ENCODE measurements at regions not wholly inside any gene's neighbourhood (a gene's known extent, or its start where the extent isn't known, plus 50 kb on each side); places are given as distances from the start of the nearest gene placed in this dataset.
"Not testable (repeated sequence)": the region's sequence is repeated elsewhere in the genome, so short reads cannot be mapped to it uniquely, and the experiment has no call there.

GRCh38 chr12:71312768-71313403 is 126.7 kb upstream of the LGR5 start:
- Histone ChIP-seq H3K4me1 (ENCODE audit: control insufficient read depth in 5 of 5, insufficient read depth in 5 of 5, low read length in 5 of 5) (peaks cover 0 to 7% (median 0%) of the 10 kb centered on the region in 5 donors), H3K9me3 (ENCODE audit: control insufficient read depth in 4 of 4, insufficient read depth in 3 of 4, low read length in 3 of 4) (no peaks in the 10 kb centered on the region), H3K27ac (ENCODE audit: low read depth in 1 of 2, low read length in 1 of 2) (no peak overlapping the region), H3K27me3 (ENCODE audit: control insufficient read depth in 3 of 3, insufficient read depth in 3 of 3, low read length in 2 of 3) (no peaks in the 10 kb centered on the region), H3K4me3 (no peak overlapping the region), H3K9ac (ENCODE audit: insufficient read depth in 1 of 2, low read length in 2 of 2) (no peak overlapping the region), H3K36me3 (ENCODE audit: control insufficient read depth in 4 of 4, insufficient read depth in 4 of 4, low read length in 4 of 4) (no peaks in the 10 kb centered on the region)
- 63 to 79% methylated on average over 3 of the region's 3 CpGs for WGBS, 2 donors
- TF ChIP-seq, protein P1, sequence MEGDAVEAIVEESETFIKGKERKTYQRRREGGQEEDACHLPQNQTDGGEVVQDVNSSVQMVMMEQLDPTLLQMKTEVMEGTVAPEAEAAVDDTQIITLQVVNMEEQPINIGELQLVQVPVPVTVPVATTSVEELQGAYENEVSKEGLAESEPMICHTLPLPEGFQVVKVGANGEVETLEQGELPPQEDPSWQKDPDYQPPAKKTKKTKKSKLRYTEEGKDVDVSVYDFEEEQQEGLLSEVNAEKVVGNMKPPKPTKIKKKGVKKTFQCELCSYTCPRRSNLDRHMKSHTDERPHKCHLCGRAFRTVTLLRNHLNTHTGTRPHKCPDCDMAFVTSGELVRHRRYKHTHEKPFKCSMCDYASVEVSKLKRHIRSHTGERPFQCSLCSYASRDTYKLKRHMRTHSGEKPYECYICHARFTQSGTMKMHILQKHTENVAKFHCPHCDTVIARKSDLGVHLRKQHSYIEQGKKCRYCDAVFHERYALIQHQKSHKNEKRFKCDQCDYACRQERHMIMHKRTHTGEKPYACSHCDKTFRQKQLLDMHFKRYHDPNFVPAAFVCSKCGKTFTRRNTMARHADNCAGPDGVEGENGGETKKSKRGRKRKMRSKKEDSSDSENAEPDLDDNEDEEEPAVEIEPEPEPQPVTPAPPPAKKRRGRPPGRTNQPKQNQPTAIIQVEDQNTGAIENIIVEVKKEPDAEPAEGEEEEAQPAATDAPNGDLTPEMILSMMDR (IDR thresholded peaks at IDR 0.05; ENCODE audit: control extremely low read depth, extremely low read depth), result no peak
- no peak for ATAC-seq (ENCODE audit: insufficient read depth, low FRiP score)
- DNase-seq, result no peak

GRCh38 chr12:71311611-71312010 is 128.0 kb upstream of the LGR5 start:
- H3K27me3 ChIP-seq (ENCODE audit: control insufficient read depth in 3 of 3, insufficient read depth in 3 of 3, low read length in 2 of 3); H3K36me3 ChIP-seq (ENCODE audit: control insufficient read depth in 4 of 4, insufficient read depth in 4 of 4, low read length in 4 of 4); H3K27ac ChIP-seq (ENCODE audit: low read depth in 1 of 2, low read length in 1 of 2); DNase-seq; H3K9me3 ChIP-seq (ENCODE audit: control insufficient read depth in 4 of 4, insufficient read depth in 3 of 4, low read length in 3 of 4); H3K9ac ChIP-seq (ENCODE audit: insufficient read depth in 1 of 2, low read length in 2 of 2); H3K4me3 ChIP-seq; ATAC-seq (ENCODE audit: insufficient read depth, low FRiP score): not testable (repeated sequence)
- peaks cover 0 to 11% (median 0%) of the 10 kb centered on the region in 5 donors for H3K4me1 ChIP-seq (ENCODE audit: control insufficient read depth in 5 of 5, insufficient read depth in 5 of 5, low read length in 5 of 5)
- WGBS, 2 donors, result 83 to 91% methylated on average over 4 of the region's 4 CpGs

- H3K9me3 ChIP-seq (ENCODE audit: control insufficient read depth in 4 of 4, insufficient read depth in 3 of 4, low read length in 3 of 4), result no peaks in the 10 kb centered on the region
- 85 to 90% methylated on average over 1 of the region's 1 CpG for WGBS, 2 donors
- no peak overlapping the region for H3K4me3 ChIP-seq
- DNase-seq (no peak), ATAC-seq (ENCODE audit: insufficient read depth, low FRiP score) (no peak)
- no peak overlapping the region for H3K9ac ChIP-seq (ENCODE audit: insufficient read depth in 1 of 2, low read length in 2 of 2)
- H3K4me1 ChIP-seq (ENCODE audit: control insufficient read depth in 5 of 5, insufficient read depth in 5 of 5, low read length in 5 of 5), result peaks cover 0 to 6% (median 0%) of the 10 kb centered on the region in 5 donors
- no peaks in the 10 kb centered on the region for H3K27me3 ChIP-seq (ENCODE audit: control insufficient read depth in 3 of 3, insufficient read depth in 3 of 3, low read length in 2 of 3)
- H3K27ac ChIP-seq (ENCODE audit: low read depth in 1 of 2, low read length in 1 of 2), result no peak overlapping the region
- no peaks in the 10 kb centered on the region for H3K36me3 ChIP-seq (ENCODE audit: control insufficient read depth in 4 of 4, insufficient read depth in 4 of 4, low read length in 4 of 4)
- TF ChIP-seq, protein P1 (IDR thresholded peaks at IDR 0.05; ENCODE audit: control extremely low read depth, extremely low read depth), result no peak
These were observed 132.8 kb upstream of the LGR5 start for GRCh38 chr12:71306808-71307207.

DNA sequence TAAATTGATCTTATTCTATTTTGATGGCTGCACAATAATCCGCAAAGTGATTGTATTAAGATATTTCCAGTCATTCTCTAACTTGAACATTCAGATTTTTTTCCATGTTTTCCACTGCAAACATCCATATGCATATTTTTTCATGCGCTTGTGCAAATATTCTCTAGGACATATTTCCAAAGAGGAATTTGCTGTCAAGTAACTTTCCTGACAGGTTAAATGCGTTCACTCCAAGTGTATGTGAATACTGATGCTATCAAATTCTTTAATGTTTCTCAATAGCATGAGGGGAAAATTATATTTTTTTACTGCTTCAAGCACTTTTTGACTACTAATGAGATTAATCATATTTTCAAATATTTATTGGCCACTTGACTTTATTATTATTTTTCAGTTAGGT is 135.3 kb upstream of the LGR5 start:
- TF ChIP-seq, protein P1 (IDR thresholded peaks at IDR 0.05; ENCODE audit: control extremely low read depth, extremely low read depth), result no peak
- ATAC-seq (ENCODE audit: insufficient read depth, low FRiP score) (no peak), DNase-seq (no peak)
- no peaks in the 10 kb centered on the region for H3K9me3 ChIP-seq (ENCODE audit: control insufficient read depth in 4 of 4, insufficient read depth in 3 of 4, low read length in 3 of 4)
- no peak overlapping the region for H3K9ac ChIP-seq (ENCODE audit: insufficient read depth in 1 of 2, low read length in 2 of 2)
- 89 to 93% methylated on average over 3 of the region's 3 CpGs for WGBS, 2 donors
- H3K4me1 ChIP-seq (ENCODE audit: control insufficient read depth in 5 of 5, insufficient read depth in 5 of 5, low read length in 5 of 5), result peaks cover 0 to 6% (median 0%) of the 10 kb centered on the region in 5 donors
- no peak overlapping the region for H3K4me3 ChIP-seq
- no peaks in the 10 kb centered on the region for H3K27me3 ChIP-seq (ENCODE audit: control insufficient read depth in 3 of 3, insufficient read depth in 3 of 3, low read length in 2 of 3)
- no peak overlapping the region for H3K27ac ChIP-seq (ENCODE audit: low read depth in 1 of 2, low read length in 1 of 2)
- H3K36me3 ChIP-seq (ENCODE audit: control insufficient read depth in 4 of 4, insufficient read depth in 4 of 4, low read length in 4 of 4), result no peaks in the 10 kb centered on the region
